ENCODE measurements at regions not wholly inside any gene's neighbourhood (a gene's known extent, or its start where the extent isn't known, plus 50 kb on each side); places are given as distances from the start of the nearest gene placed in this dataset.

DNA sequence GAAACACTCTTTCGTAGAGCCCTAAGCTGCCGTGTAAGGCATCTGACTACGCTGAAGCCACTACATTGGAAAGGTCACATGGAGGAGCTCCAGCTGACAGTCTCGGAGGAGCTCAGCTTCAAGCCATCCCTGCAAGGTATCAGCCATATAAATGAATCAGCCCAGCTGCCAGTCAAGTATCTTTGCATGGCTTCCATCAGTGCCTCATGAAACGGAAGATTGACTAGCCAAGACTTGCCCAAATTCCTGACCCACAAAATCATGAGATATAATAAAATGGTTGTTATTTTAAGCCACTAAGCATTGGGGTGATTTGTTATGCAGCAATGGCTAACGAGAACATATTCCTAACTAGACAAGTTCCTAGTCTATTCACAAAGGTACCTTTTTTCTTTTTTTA lies 104.1 kb upstream of the SCOC start:
- Histone ChIP-seq H3K79me2 (ENCODE audit: control insufficient read depth, low read length) (no peaks in the 10 kb centered on the region), H3K4me1 (ENCODE audit: control insufficient read depth, low read length) (peaks cover 11% of the 10 kb centered on the region), H3K27ac (ENCODE audit: low read depth, low read length) (no peak overlapping the region), H3F3A (ENCODE audit: control insufficient read depth, insufficient read depth) (no peaks in the 10 kb centered on the region), H3K4me3 (ENCODE audit: low read length) (no peak overlapping the region), H3K36me3 (ENCODE audit: control insufficient read depth, low read length) (no peaks in the 10 kb centered on the region), H3K27me3 (ENCODE audit: control insufficient read depth, low read length) (no peaks in the 10 kb centered on the region), H3K9me2 (replicated peaks; ENCODE audit: control insufficient read depth, low read length) (no peaks in the 10 kb centered on the region), H3K9me3 (ENCODE audit: control insufficient read depth, insufficient read depth, low read length) (no peaks in the 10 kb centered on the region), H3K4me2 (ENCODE audit: low read length) (no peak overlapping the region), H4K20me1 (ENCODE audit: control insufficient read depth, insufficient read depth, low read depth, low read length) (no peaks in the 10 kb centered on the region)
- TF ChIP-seq, protein P1, sequence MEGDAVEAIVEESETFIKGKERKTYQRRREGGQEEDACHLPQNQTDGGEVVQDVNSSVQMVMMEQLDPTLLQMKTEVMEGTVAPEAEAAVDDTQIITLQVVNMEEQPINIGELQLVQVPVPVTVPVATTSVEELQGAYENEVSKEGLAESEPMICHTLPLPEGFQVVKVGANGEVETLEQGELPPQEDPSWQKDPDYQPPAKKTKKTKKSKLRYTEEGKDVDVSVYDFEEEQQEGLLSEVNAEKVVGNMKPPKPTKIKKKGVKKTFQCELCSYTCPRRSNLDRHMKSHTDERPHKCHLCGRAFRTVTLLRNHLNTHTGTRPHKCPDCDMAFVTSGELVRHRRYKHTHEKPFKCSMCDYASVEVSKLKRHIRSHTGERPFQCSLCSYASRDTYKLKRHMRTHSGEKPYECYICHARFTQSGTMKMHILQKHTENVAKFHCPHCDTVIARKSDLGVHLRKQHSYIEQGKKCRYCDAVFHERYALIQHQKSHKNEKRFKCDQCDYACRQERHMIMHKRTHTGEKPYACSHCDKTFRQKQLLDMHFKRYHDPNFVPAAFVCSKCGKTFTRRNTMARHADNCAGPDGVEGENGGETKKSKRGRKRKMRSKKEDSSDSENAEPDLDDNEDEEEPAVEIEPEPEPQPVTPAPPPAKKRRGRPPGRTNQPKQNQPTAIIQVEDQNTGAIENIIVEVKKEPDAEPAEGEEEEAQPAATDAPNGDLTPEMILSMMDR (IDR thresholded peaks at IDR 0.05; ENCODE audit: low read depth, low read length, poor library complexity, severe bottlenecking), result no peak
- TF ChIP-seq EZH2phosphoT487 (IDR thresholded peaks at IDR 0.05; ENCODE audit: borderline replicate concordance, low read length), result no peak

DNA sequence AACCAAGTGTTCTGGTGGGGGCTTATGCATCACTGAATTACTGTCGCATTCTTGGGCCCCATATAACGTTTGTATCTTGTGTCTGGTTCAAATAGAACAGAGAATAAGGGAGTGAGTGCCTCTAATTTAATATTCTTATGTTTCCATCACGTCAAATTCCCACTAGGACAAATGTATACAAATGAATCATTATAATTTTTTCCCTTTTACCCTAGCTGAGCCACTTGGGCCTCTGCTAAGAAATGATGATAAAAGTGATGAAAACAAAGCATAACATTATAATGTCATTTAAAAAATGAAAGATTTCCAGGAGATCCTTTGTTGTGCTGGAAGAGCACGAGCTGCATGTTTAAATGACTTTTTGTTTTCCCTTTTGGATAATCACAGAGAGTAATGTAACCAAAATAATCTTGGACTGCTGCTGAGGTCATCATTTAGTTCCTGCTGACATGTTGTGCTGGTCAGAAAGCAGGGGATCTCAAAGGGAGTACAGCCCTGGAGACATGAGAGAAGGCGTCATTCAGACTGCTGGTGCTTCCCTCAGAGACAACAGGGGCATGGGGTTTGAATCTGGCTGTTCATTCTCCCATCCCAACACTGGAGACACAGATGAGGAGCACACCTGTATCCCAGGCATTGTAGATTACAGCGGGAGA lies 105.1 kb upstream of the SCOC start:
- Histone ChIP-seq H3K9me2 (replicated peaks; ENCODE audit: control insufficient read depth, low read length) (no peaks in the 10 kb centered on the region), H3K4me3 (ENCODE audit: low read length) (no peak overlapping the region), H3K4me2 (ENCODE audit: low read length) (no peak overlapping the region), H3K27ac (ENCODE audit: low read depth, low read length) (no peak overlapping the region), H3K79me2 (ENCODE audit: control insufficient read depth, low read length) (no peaks in the 10 kb centered on the region), H3K4me1 (ENCODE audit: control insufficient read depth, low read length) (peaks cover 11% of the 10 kb centered on the region), H3K27me3 (ENCODE audit: control insufficient read depth, low read length) (no peaks in the 10 kb centered on the region), H3F3A (ENCODE audit: control insufficient read depth, insufficient read depth) (no peaks in the 10 kb centered on the region), H4K20me1 (ENCODE audit: control insufficient read depth, insufficient read depth, low read depth, low read length) (no peaks in the 10 kb centered on the region), H3K36me3 (ENCODE audit: control insufficient read depth, low read length) (no peaks in the 10 kb centered on the region), H3K9me3 (ENCODE audit: control insufficient read depth, insufficient read depth, low read length) (no peaks in the 10 kb centered on the region)
- TF ChIP-seq, protein P1 (IDR thresholded peaks at IDR 0.05; ENCODE audit: low read depth, low read length, poor library complexity, severe bottlenecking), result no peak
- TF ChIP-seq EZH2phosphoT487 (IDR thresholded peaks at IDR 0.05; ENCODE audit: borderline replicate concordance, low read length), result no peak

DNA sequence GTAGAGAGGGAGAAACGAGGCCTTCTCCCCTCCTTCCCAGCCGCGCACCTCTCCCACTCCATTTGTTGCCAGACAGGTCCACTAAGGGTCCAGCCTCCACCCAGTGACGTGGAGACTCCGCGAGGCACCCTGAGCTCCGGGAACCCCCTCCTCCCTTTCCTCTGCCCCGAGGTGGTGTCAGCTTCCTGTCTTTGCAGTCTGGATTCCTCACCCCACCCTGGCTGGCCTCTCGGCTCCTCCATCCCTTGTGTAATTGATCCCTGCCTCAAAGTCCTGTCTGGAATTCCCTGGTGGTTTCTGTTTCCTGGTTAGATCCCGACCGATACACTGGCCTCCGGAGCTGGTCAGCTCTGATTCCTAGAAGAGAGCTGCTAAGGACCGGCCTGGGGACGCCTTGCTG lies 105.9 kb upstream of the SCOC start:
- H3K36me3 ChIP-seq (ENCODE audit: control insufficient read depth, low read length), result no peaks in the 10 kb centered on the region
- H3K79me2 ChIP-seq (ENCODE audit: control insufficient read depth, low read length), result no peaks in the 10 kb centered on the region
- H3K4me2 ChIP-seq (ENCODE audit: low read length), result no peak overlapping the region

More for the DNA sequence above, 105.9 kb upstream of the SCOC start:
- Histone ChIP-seq H3F3A (ENCODE audit: control insufficient read depth, insufficient read depth) (no peaks in the 10 kb centered on the region), H3K27me3 (ENCODE audit: control insufficient read depth, low read length) (no peaks in the 10 kb centered on the region), H3K4me3 (ENCODE audit: low read length) (no peak overlapping the region), H3K9me3 (ENCODE audit: control insufficient read depth, insufficient read depth, low read length) (no peaks in the 10 kb centered on the region), H3K9me2 (replicated peaks; ENCODE audit: control insufficient read depth, low read length) (no peaks in the 10 kb centered on the region), H3K4me1 (ENCODE audit: control insufficient read depth, low read length) (peaks cover 11% of the 10 kb centered on the region), H4K20me1 (ENCODE audit: control insufficient read depth, insufficient read depth, low read depth, low read length) (no peaks in the 10 kb centered on the region), H3K27ac (ENCODE audit: low read depth, low read length) (no peak overlapping the region)
- TF ChIP-seq, protein P1 (IDR thresholded peaks at IDR 0.05; ENCODE audit: low read depth, low read length, poor library complexity, severe bottlenecking), result no peak
- TF ChIP-seq EZH2phosphoT487 (IDR thresholded peaks at IDR 0.05; ENCODE audit: borderline replicate concordance, low read length), result no peak

All from DOHH2 (cell line).